Loucy (cell line): ENCODE measurements at regions not wholly inside any gene's neighbourhood (a gene's known extent, or its start where the extent isn't known, plus 50 kb on each side); places are given as distances from the start of the nearest gene placed in this dataset.

Experiments used
- EZH2phosphoT487 ChIP-seq: fragments of 200-600 bp; IDR thresholded peaks from 2 replicates; pipeline ENCODE4 v1.6.1; 2018; ENCODE audit warnings: antibody characterized with exemption, mild to moderate bottlenecking, moderate library complexity, borderline replicate concordance
- TF ChIP-seq, protein P1 (sequence below): fragments of 200-600 bp; sonication (generic); conservative IDR thresholded peaks from 2 replicates; pipeline ENCODE4 v1.5.1; 2014; ENCODE audit warnings: mild to moderate bottlenecking, antibody characterized with exemption, low read length

DNA sequence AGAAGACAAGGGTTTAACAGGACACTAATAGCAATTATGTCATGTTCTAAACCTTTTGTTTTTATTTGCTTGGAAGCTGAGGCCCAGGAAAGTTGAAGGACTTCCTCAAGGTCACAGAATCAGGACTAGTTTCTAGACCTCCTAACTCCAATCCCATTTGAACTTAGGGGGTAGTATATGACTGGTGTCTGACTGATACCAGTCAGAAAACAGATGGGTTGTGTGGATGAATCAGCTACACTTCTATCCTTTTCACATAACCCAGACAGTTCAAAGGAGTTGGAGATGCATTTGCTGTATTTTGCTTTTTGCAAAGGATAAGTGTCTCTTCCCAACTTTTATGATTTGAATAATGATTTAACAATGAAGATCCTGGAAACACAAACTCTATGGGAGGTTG is 322.5 kb downstream of the HLX start:
- TF ChIP-seq, protein P1, sequence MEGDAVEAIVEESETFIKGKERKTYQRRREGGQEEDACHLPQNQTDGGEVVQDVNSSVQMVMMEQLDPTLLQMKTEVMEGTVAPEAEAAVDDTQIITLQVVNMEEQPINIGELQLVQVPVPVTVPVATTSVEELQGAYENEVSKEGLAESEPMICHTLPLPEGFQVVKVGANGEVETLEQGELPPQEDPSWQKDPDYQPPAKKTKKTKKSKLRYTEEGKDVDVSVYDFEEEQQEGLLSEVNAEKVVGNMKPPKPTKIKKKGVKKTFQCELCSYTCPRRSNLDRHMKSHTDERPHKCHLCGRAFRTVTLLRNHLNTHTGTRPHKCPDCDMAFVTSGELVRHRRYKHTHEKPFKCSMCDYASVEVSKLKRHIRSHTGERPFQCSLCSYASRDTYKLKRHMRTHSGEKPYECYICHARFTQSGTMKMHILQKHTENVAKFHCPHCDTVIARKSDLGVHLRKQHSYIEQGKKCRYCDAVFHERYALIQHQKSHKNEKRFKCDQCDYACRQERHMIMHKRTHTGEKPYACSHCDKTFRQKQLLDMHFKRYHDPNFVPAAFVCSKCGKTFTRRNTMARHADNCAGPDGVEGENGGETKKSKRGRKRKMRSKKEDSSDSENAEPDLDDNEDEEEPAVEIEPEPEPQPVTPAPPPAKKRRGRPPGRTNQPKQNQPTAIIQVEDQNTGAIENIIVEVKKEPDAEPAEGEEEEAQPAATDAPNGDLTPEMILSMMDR: no peak
- no peak for TF ChIP-seq EZH2phosphoT487
